HG03565 (cell line): ENCODE measurements at regions not wholly inside any gene's neighbourhood (a gene's known extent, or its start where the extent isn't known, plus 50 kb on each side); places are given as distances from the start of the nearest gene placed in this dataset.

Experiments
- ATAC-seq: cut with Tn5 transposase; IDR thresholded peaks from one replicate; pipeline ENCODE4 v1.9.1; 2021; ENCODE audit warnings: mild to moderate bottlenecking, moderate library complexity; ENCODE audit not compliant: unreplicated experiment

DNA sequence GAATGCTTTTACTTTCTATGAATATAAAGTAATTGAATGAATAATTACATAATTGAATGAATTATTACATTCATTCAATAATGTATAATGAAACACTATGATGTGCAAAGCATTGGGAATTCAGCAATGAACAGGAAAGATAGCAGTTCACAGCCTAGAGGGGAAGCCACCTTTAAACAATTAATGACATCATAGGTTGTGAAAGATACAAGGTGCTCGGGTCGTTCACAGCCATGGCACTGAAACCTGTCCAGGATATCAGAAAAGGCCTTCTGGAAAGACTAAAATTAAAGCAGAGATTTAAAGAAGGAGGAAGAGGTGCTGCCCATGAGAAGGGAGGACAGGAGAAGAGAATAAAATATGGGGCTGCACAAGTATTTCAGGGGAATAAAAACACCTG, 171.4 kb upstream of the KLF4 start:
- ATAC-seq, result no peak

- ATAC-seq, result no peak
Observed at GRCh38 chr9:107653263-107653821, 163.8 kb upstream of the KLF4 start.

DNA sequence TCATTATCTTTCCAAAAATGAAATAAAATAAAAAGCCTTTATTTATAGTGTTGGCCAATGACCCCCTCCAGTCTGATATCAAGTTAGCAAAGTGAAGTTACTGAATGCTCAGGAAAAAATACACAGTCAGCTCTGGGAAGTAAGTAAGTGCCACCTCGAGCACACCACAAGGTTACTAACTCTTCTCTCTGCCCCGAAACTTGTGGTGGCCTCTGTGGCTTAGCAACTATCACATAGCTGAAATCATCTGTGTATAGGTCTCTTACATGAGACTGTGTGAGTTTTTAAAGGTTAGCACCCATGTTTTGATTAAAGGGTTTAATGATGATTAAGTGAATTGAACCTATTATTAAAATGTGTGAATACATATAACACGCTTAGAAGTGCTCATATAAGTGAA, 161.4 kb upstream of the KLF4 start:
- ATAC-seq, result no peak

- no peak for ATAC-seq
Observed at GRCh38 chr9:107650321-107650720, 160.8 kb upstream of the KLF4 start.

DNA sequence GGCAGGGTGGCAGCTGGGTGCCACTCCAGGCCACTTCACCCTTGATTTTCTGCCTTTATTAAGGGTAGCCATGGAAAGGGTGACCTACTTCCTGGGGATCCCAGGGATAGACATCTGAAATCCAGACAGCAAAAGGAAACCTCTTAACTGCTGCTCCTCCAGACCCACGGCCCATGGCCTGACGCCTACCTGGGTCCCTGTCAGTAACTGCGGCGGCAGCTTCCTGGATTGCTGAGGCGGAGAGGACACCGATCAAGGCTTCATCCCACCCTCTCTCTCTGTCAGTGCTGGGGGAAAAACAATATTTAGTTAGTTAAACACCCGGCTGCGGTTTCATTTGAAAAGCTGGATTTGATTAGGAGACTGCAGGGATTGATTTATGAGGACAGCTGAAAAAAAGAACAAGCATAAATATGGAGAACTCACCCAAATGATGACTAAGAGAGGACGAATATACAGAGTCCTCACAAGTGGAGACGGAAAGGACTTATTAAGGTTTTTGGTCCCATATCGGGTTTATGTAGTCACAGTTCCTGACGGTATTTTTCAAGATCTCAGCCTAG, 158.7 kb upstream of the KLF4 start:
- no peak for ATAC-seq

- ATAC-seq, result no peak
Observed at GRCh38 chr9:107647611-107648010, 158.0 kb upstream of the KLF4 start.

GRCh38 chr9:107647141-107647540, 157.6 kb upstream of the KLF4 start:
- ATAC-seq, result no peak

DNA sequence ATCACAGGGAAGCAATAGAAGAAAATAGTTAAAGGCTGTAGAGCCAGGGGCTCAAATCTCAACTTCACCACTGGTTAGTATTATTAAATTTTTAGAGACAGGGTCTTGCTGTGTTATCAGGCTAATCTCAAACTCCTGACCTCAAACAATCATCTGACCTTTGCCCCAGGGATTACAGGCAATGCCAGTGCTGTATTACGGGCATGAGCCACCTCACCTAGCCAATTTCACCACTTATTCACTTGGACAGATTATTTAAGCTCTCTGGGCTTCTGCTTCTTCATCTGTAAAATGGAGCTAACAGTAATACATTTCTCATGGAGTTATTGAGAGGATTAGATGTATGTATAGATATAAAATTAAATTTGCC, 155.9 kb upstream of the KLF4 start:
- no peak for ATAC-seq

GRCh38 chr9:107644733-107645463, 155.3 kb upstream of the KLF4 start:
- ATAC-seq, result no peak

GRCh38 chr9:107639426-107639825, 149.9 kb upstream of the KLF4 start:
- ATAC-seq, result no peak

- no peak for ATAC-seq
Observed at GRCh38 chr9:107638521-107639310, 149.1 kb upstream of the KLF4 start.

- ATAC-seq, result no peak
Observed at GRCh38 chr9:107637421-107638420, 148.2 kb upstream of the KLF4 start.

DNA sequence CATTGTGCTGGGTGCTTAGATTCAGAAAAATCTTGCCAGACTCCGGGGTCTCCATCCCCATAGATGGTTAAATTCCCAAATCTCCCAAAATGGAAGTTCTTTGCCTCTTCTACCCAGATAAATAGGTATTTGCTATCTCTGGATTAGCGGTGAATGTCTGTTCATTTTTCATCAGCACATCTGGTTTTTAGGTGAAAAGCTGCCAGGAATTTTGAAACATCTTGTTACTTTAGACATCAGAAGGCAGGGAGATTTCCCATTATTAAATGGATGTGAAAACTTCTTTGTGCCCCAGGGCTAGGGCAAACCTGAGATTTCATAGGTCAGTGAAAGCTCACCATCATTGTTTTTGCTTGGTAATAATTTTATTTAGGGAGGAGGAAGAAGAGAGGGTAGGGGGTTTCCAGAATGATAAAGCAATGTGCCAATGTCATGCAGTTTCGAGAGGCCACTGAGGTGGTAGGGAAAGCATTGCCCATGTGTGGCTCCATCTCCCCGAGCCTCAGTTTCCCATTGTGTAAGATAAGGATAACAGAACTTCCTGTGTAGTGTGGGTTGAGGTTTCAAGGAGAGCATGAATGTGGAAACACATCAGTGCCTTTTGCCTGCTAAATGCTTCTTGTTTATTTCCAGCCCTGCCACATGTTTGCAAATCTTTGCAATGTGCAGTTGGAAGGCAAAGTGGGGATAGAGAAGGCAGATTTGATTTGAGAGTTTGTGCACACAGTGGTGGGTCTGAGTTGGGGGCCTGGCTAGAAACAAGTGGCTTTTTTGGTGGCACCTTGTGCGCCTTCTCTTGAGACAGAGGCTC, 147.2 kb upstream of the KLF4 start:
- ATAC-seq, result no peak

GRCh38 chr9:107635803-107636174, 146.2 kb upstream of the KLF4 start:
- ATAC-seq, result no peak

DNA sequence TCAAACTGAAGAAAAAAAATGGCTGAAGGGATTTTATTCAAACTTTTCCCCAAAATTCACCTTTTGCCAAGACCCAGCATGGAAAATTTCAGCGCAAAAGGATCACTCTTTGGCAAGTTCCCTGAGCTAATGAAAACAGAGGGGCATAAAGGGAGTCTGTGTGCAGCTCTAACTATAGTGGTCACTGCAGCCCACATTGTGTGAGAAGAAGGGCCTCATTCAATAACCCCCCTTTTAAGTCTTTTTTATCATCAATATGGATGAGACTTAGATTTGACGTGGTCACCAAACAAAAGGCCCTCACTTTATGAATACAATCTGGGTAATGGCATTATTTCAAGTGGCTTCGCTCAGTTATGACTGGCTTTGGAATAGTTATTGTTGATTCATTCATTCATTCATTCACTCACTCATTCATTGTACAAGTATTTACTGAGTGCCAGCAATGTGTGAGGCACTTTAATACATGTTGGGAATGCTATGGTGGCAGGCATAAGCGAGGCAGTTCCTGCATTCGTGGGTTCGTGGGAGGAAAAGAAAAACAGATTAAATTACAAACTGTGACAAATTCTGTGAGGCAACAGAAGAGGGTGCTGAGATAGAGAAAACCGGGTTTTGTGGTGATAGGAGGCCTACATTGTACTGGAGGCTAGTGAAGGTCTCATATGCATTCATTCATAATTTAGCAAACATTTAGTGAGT, 145.7 kb upstream of the KLF4 start:
- no peak for ATAC-seq

DNA sequence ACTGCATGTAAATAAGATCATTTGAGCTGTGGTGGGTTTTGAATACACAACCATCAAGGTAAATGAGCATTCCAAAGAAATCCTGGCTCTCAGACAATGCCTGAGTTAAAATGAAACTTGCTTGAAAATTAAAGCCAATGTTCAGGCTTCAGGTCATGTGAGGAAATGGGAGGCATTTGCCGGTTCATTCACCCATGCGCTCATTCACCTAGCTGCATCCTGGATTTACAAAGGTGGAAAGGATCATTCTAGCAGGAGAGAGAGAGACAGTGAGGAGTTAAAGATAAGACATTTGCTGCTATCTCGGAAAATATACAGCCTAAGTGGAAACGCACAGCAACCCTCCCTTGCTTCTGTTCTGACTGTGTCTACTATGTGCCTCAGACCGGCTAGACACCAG, 143.8 kb upstream of the KLF4 start:
- no peak for ATAC-seq

- no peak for ATAC-seq
Observed at GRCh38 chr9:107632661-107633060, 143.1 kb upstream of the KLF4 start.

DNA sequence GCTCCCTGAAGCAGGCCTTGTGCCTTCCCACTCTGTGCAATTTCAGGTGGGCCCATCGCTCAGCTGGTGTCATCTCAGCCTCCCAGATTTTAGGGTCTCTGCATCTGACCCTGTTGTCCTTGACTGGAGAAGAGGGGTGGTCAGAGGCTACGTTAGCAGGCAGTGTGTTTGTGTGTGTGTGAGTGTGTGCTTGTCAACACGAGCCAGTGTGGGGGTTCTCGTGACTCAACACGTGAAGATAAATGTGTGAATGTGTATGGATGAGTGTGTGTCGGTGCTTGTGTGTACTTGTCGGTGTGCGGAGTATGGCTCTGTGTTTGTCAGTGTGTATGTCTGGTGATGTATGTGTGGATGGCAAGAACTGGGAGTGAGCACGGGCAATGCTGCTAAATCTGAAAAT, 142.6 kb upstream of the KLF4 start:
- ATAC-seq, result no peak

- ATAC-seq, result no peak
Observed at GRCh38 chr9:107631788-107632187, 142.2 kb upstream of the KLF4 start.
